Coronary artery (tissue), 2 donors: ENCODE measurements at regions not wholly inside any gene's neighbourhood (a gene's known extent, or its start where the extent isn't known, plus 50 kb on each side); places are given as distances from the start of the nearest gene placed in this dataset.

ENCODE experiments used
- DNase-seq: peaks from one replicate; pipeline ENCODE4 v3.0.0-alpha.2; 2017; ENCODE audit warnings: low spot score
- H3K27ac ChIP-seq, 2 donors: fragments of 200-600 bp; sonication (generic); one replicate each; pipeline ENCODE4 v1.5.1; 2016 to 2019
- H3K4me3 ChIP-seq: fragments of 200-600 bp; sonication (generic); 2 replicates; pipeline ENCODE4 v1.5.1; 2016; ENCODE audit warnings: mild to moderate bottlenecking, moderate library complexity
- TF ChIP-seq, protein P1 (sequence below): fragments of 200-600 bp; sonication (generic); IDR thresholded peaks from one replicate; pipeline ENCODE4 v1.5.1; 2019; ENCODE audit warnings: antibody characterized with exemption

DNA sequence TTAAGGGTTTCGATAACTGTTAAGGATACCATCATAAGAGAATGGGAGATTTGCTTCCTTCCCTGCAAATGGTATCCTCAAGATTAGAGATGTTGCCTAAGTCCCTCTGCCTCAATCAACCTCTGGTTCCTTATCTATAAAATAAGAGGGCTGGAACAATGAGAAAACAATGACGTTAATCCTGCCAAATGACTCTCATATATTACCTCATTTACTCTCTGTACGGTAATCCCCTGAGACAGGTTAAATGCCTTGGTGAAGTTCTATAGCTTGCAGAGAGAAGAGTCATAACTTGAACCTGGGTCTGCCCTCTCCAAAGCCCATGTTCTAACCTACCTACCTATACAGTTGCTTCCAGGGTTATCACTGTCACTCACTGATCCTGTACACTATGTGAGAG lies 100.2 kb upstream of the OTUD4 start:
- no peak overlapping the region for H3K27ac ChIP-seq
- H3K4me3 ChIP-seq = no peak overlapping the region
- TF ChIP-seq, protein P1, sequence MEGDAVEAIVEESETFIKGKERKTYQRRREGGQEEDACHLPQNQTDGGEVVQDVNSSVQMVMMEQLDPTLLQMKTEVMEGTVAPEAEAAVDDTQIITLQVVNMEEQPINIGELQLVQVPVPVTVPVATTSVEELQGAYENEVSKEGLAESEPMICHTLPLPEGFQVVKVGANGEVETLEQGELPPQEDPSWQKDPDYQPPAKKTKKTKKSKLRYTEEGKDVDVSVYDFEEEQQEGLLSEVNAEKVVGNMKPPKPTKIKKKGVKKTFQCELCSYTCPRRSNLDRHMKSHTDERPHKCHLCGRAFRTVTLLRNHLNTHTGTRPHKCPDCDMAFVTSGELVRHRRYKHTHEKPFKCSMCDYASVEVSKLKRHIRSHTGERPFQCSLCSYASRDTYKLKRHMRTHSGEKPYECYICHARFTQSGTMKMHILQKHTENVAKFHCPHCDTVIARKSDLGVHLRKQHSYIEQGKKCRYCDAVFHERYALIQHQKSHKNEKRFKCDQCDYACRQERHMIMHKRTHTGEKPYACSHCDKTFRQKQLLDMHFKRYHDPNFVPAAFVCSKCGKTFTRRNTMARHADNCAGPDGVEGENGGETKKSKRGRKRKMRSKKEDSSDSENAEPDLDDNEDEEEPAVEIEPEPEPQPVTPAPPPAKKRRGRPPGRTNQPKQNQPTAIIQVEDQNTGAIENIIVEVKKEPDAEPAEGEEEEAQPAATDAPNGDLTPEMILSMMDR = no peak
- no peak for DNase-seq

DNA sequence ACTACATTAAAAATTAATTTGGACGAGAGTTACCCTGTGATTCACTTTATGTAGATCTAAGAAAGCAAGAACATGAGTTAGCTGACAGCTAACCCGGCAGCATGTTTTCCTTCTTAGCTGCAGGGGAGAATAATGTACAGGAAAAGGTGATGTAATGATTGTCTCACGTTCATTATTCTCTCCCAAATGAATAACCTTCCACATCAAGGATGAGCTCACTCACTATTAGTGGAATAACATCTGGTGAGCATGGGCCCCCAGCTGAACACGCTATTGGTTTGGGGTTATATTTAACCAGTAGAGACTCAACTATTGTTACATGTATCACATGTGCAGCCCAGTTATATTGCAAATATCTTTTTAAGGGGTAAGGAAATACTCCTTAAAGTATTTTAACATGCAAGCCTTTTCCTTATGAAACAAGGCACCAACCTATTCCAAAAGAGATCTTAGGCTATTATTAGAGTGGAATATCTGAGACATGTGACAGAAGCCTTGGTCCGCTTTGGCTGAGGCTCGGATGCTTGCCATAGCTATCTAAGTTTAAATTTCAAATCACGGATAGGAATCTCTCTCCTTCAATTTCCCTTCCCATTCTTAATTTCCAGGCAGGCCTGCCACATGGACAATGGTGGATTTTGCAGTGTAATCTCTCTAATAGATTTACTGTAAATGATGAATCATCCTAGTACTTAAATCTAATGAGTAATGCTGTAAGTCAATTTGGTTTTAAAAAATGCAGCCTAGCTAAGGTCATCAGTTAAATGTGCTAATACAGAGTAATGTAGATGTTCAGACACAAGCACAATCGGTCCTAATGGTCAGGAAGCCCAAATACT lies 99.0 kb upstream of the OTUD4 start:
- Histone ChIP-seq H3K27ac (no peak overlapping the region), H3K4me3 (no peak overlapping the region)
- TF ChIP-seq, protein P1 = no peak
- DNase-seq = no peak

DNA sequence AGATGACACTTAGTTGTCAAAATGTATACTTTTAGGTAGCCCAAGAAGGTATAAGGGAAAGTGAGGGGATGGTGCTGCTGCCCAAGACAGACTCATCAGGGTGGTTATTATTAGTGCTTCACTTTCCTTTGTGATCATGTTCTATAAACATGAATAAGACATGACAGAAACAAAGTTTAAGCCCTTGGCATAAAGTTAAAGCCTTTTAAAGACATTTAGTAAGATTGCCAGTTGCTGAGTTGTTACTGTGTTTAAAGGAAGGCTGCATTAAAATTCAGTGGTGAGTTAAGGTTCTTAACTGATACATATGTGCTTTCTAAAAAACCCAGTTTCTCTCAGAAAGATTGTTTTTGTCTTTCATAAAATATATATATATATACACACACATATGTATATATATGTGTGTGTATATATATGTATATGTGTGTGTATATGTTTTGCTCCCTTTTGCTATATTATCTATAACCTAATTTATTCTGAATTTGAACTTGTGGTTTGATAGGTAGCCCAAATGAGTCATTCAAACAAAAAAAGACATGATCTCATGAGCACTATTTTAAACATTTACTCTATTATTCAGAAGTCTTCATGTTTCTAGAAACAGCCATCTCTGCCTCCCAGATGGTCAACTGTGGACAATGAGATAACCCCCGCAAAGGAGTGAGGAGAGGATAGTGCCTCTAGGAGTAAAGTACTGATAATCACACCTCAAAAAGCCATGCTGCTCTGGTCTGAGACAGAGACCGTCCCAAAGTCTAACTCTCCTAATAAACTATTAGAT lies 98.1 kb upstream of the OTUD4 start:
- DNase-seq = no peak
- no peak overlapping the region for H3K4me3 ChIP-seq
- no peak overlapping the region for H3K27ac ChIP-seq
- TF ChIP-seq, protein P1 = no peak

DNA sequence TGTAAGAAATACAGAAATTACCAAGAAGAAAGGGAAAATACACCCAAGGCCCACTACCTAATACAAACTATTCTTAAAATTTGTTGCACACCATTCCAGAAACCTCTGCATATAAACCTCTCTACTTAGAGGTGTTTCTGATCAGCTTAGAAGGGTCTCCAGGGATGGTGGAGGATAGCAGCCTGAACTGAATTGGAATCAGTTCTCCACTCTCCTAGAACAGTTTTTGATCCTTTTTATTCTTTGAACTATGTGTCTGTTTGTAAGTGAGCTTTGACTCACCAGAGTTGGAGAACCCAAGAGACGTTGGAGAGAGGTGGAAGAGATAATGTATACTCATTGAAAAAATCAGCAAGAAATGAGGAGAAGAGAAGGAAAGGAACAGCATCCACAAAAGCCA lies 96.6 kb upstream of the OTUD4 start:
- Histone ChIP-seq H3K4me3 (no peak overlapping the region), H3K27ac (no peak overlapping the region)
- no peak for DNase-seq
- TF ChIP-seq, protein P1 = no peak

DNA sequence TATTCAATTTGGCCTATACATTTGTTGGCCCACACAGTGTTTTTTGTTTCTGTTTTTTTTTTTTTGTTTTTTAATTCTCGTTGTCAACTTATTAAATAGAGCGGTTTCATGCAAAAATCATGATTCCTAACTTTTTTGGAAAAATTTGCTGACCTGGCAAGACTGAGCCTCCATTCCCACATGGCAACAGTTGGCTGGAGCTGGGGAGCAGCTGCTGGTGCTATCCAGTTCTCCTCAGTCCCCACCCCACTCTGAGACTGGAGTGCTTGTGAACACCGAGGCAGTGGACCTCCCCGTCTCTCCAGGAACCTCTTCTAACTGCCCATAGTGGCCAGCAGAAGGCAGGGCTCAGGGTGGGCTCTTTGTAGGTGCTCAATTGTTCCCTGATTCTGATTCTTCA lies 95.7 kb upstream of the OTUD4 start:
- DNase-seq = no peak
- TF ChIP-seq, protein P1 = no peak

DNA sequence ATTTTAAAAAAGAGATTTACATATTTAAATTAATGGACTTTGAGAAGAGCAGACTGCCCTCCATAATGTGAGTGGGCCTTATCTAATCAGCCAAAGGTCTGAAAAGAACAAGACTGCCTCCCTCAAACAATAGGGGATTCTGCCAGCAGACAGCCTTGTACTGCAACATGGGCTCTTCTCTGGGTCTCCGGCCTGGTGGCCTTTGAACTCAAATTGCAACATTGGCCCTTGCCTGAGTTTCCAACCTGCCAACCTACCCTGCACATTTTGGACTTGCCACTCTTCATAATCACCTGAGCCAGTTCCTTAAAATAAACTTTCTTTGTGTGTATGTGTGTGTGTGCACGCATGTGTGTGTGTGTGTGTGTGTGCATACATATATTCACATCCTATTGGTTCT lies 90.8 kb upstream of the OTUD4 start:
- TF ChIP-seq, protein P1 = no peak
- H3K4me3 ChIP-seq = no peak overlapping the region
- DNase-seq = no peak

More for the DNA sequence above, 95.7 kb upstream of the OTUD4 start:
- Histone ChIP-seq H3K4me3 (no peak overlapping the region), H3K27ac (no peak overlapping the region)

More for the DNA sequence above, 90.8 kb upstream of the OTUD4 start:
- no peak overlapping the region for H3K27ac ChIP-seq
